ENCODE measurements at regions not wholly inside any gene's neighbourhood (a gene's known extent, or its start where the extent isn't known, plus 50 kb on each side); places are given as distances from the start of the nearest gene placed in this dataset.

- H3K27me3 Mint-ChIP-seq (ENCODE audit: low read depth): peaks cover 10% of the 10 kb centered on the region; the same call in 1 of the 2 replicates
- H3K4me3 Mint-ChIP-seq: no peak overlapping the region
- H3K27ac Mint-ChIP-seq: no peak overlapping the region
- H3K23ac ChIP-seq (ENCODE audit: insufficient read length, low read depth, low read length): no peak overlapping the region
- no peak overlapping the region for H2AFZ ChIP-seq (ENCODE audit: low read length)
- H3K9ac ChIP-seq (ENCODE audit: extremely low read depth, insufficient read length, low read length): no peak overlapping the region
- H3K56ac ChIP-seq (ENCODE audit: insufficient read length, low read depth, low read length): no peak overlapping the region
- H3K9me3 ChIP-seq (ENCODE audit: control insufficient read depth, low read depth, low read length): no peaks in the 10 kb centered on the region
- peaks cover 74 to 75% of the 10 kb centered on the region in 2 experiments for H3K9me3 Mint-ChIP-seq
- H2AK5ac ChIP-seq (ENCODE audit: insufficient read length, low read length): no peak overlapping the region
- no peak for TF ChIP-seq CTCF (conservative IDR thresholded peaks at IDR 0.05)
- H2BK15ac ChIP-seq (ENCODE audit: low read depth, low read length): no peak overlapping the region
- H2BK12ac ChIP-seq (ENCODE audit: insufficient read length, low read depth, low read length): no peak overlapping the region
- H3K4me1 Mint-ChIP-seq: peaks cover 20 to 22% of the 10 kb centered on the region in 2 experiments
- no peak overlapping the region for H2BK120ac ChIP-seq (ENCODE audit: low read depth, low read length, poor library complexity, severe bottlenecking)
- no peak overlapping the region for H2BK5ac ChIP-seq (ENCODE audit: insufficient read length, low read length)
- no peak overlapping the region for H4K91ac ChIP-seq (ENCODE audit: insufficient read length, low read depth, low read length)
- H4K5ac ChIP-seq (ENCODE audit: insufficient read length, low read depth, low read length): no peak overlapping the region
- no peaks in the 10 kb centered on the region for H3K79me1 ChIP-seq (ENCODE audit: insufficient read depth, low read depth, low read length, poor library complexity, severe bottlenecking)
- H3K14ac ChIP-seq (ENCODE audit: insufficient read depth, low read length): 0 out of 2 replicates have a peak overlapping the region, but pooled peaks have one; percentile 18
- no peak overlapping the region for H2BK20ac ChIP-seq (ENCODE audit: low read depth, low read length, poor library complexity, severe bottlenecking)
- H3K18ac ChIP-seq (ENCODE audit: insufficient read length, low read depth, low read length): no peak overlapping the region
- H3K27me3 ChIP-seq (ENCODE audit: insufficient read depth, low read length): no peaks in the 10 kb centered on the region
- H3K23me2 ChIP-seq (ENCODE audit: insufficient read length, low read depth, low read length, poor library complexity, severe bottlenecking): no peaks in the 10 kb centered on the region
- no peaks in the 10 kb centered on the region for H3K79me2 ChIP-seq (ENCODE audit: insufficient read depth, low read length)
- H3K27ac ChIP-seq (ENCODE audit: insufficient read length, low read depth, low read length): no peak overlapping the region
- no CpG with 5 or more reads among the region's 6 CpGs for WGBS (ENCODE audit: extremely low coverage, insufficient read length, low lambda C conversion rate)
- H3K36me3 Mint-ChIP-seq (ENCODE audit: insufficient read depth in 1 of 3, low read depth in 3 of 3): peaks cover 0 to 5% (median 3%) of the 10 kb centered on the region in 3 experiments; a peak in 5 of 7 replicates
- H3T11ph ChIP-seq (ENCODE audit: low read length): no peak overlapping the region
- no peak overlapping the region for H3K4ac ChIP-seq (ENCODE audit: low read depth, low read length)
- H3K4me1 ChIP-seq (ENCODE audit: insufficient read depth, low read length): peaks cover 4% of the 10 kb centered on the region; the same call in 1 of the 2 replicates
- no peak overlapping the region for H4K8ac ChIP-seq (replicated peaks; ENCODE audit: insufficient read length, low read depth, low read length)
- DNase-seq: no peak
- no peak overlapping the region for H3K4me2 ChIP-seq (ENCODE audit: insufficient read depth, insufficient read length, low read length)
- no peaks in the 10 kb centered on the region for H4K20me1 ChIP-seq (ENCODE audit: control insufficient read depth, insufficient read depth, insufficient read length)
These were observed 366.5 kb downstream of the BCOR start for GRCh38 chrX:39731330-39731667.

Measured in H9 (cell line).